ENCODE measurements at regions not wholly inside any gene's neighbourhood (a gene's known extent, or its start where the extent isn't known, plus 50 kb on each side); places are given as distances from the start of the nearest gene placed in this dataset.

DNA sequence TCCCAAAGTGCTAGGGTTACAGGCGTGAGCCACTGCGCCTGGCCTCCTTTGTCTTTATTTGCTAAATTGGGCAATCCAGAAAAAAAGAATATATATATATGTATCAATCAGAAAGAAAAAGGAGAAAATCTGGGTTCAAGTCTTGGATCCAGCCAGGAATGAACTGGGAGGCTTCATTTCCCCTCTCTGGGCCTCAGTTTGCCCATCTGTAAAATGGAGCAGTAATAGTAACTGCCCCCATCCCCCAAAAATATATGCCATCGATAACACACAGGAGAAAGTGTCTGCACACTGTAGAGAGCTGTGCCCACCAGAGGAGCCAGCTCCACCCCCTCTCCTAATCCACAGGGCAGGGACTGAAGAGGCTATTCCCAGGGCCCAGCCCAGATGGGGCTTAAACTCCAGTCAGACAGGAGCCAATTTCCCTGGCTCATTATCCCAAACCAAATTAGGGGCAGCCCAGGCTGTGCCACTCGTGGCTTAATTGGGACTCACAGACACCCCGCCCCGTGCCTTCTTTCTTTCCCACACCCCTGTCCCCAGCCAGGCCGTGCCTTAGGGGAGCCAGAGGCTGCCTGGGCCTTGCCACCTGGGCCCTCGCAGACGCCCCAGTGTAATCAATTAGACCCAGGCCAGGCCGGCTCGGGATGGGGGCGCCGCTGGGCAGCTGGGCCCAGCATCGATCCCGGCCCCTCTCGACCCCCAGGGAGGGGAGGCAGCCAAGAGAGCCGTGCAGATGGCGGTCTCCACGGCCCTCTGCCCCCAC is 171.5 kb downstream of the MN1 start:
- TF ChIP-seq POLR2A (IDR thresholded peaks at IDR 0.05): no peak
- no peak for TF ChIP-seq CTCF (IDR thresholded peaks at IDR 0.05)

Data from vagina (tissue), 2 donors.